Kidney epithelial cell (primary cell): ENCODE measurements at regions not wholly inside any gene's neighbourhood (a gene's known extent, or its start where the extent isn't known, plus 50 kb on each side); places are given as distances from the start of the nearest gene placed in this dataset.

Experiments
- DNase-seq: peaks from one replicate; pipeline ENCODE4 v3.0.0-alpha.2; 2010; ENCODE audit warnings: low read depth
- H3K27me3 ChIP-seq: 2 replicates; pipeline ENCODE4 v1.6.0; 2011; ENCODE audit warnings: low read length; ENCODE audit not compliant: control insufficient read depth, insufficient read depth
- H3K36me3 ChIP-seq: 2 replicates; pipeline ENCODE4 v1.5.1; 2011; ENCODE audit warnings: low read length; ENCODE audit not compliant: control insufficient read depth, insufficient read depth
- H3K4me3 ChIP-seq: 2 replicates; pipeline ENCODE4 v1.5.1; 2011; ENCODE audit warnings: low read depth, mild to moderate bottlenecking, control low read depth, low read length
- TF ChIP-seq, protein P1 (sequence below): IDR thresholded peaks from 2 replicates; pipeline ENCODE4 v1.5.1; 2011; ENCODE audit warnings: mild to moderate bottlenecking, moderate library complexity, low read length, control low read depth, inconsistent platforms; ENCODE audit not compliant: insufficient read depth, poor library complexity, severe bottlenecking

DNA sequence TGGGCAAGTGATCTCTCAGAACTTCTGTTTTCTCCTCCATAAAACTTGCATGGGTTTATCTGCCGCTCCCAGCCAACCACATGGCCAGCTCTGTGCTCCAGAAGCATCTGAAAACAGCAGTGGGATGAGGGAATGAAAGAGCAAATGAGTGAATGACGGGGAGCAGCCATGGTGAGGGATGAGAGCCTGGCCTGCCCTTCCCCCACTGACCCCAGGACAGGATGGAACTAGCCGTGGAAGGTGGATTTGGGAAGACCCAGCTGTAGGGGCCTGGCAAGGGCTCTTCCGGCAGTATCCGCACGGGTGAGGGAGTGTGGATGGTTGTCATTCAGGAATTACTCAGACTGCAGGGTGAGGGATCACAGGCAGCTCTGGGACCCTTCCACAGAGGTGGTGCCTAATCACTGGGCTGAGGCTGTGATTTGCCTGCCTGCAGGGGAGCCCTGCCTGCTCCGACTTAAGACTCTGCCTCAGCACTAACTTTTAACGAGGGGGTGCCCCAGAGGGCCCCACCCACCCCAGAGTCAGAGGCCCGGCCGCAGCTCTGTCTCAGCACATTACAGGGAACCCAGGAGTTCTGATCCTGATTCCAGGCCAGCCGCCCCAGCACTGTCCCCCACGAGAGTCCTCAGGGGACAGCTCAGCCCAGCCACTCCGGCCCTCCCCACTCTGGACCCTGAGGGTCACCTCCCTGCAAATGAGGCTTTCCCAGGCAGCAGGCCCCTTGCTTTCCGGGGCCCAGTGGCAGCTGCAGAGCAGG, 136.8 kb upstream of the C14orf180 start:
- TF ChIP-seq, protein P1, sequence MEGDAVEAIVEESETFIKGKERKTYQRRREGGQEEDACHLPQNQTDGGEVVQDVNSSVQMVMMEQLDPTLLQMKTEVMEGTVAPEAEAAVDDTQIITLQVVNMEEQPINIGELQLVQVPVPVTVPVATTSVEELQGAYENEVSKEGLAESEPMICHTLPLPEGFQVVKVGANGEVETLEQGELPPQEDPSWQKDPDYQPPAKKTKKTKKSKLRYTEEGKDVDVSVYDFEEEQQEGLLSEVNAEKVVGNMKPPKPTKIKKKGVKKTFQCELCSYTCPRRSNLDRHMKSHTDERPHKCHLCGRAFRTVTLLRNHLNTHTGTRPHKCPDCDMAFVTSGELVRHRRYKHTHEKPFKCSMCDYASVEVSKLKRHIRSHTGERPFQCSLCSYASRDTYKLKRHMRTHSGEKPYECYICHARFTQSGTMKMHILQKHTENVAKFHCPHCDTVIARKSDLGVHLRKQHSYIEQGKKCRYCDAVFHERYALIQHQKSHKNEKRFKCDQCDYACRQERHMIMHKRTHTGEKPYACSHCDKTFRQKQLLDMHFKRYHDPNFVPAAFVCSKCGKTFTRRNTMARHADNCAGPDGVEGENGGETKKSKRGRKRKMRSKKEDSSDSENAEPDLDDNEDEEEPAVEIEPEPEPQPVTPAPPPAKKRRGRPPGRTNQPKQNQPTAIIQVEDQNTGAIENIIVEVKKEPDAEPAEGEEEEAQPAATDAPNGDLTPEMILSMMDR = no peak
- Histone ChIP-seq H3K4me3 (no peak overlapping the region), H3K27me3 (no peaks in the 10 kb centered on the region), H3K36me3 (no peaks in the 10 kb centered on the region)
- DNase-seq = no peak

DNA sequence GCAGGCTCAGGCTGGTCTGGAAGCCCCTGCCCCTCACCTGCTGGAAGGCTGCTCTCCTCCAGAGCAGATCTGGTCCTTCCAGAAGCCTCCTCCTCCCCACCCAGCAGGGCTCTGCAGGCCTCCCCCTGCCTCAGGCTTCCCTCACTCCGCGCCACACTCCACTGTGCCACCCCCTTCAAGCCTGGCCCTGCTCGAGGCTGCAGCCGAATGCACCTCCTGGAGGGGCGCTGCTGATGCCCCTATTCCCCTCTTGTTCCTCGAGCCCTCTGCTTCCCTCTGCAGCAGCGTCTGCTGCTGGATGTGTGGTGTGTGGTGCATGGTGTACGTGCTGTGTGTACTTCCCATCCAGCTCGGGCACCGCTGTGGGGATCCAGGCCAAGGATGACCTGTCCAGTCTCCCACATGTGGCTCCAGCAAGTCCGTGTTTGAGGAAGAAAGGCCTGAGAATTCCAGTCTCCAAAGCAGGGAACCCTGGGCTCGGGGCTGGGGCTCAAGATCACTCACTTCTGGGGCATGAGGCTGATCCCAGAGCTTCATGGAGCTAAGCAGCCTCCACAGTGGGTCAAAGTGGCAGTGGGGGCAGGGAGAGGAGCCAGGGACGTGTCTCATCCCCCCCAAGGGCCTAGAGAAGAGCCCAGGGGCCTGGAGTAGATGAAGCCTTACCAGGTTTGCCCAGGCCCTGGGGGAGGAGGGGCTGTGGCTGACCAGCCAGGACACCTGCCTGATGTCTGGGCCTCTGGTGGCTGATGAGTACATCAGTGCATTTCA, 136.0 kb upstream of the C14orf180 start:
- Histone ChIP-seq H3K27me3 (no peaks in the 10 kb centered on the region), H3K36me3 (no peaks in the 10 kb centered on the region), H3K4me3 (no peak overlapping the region)
- no peak for DNase-seq
- TF ChIP-seq, protein P1 = no peak

DNA sequence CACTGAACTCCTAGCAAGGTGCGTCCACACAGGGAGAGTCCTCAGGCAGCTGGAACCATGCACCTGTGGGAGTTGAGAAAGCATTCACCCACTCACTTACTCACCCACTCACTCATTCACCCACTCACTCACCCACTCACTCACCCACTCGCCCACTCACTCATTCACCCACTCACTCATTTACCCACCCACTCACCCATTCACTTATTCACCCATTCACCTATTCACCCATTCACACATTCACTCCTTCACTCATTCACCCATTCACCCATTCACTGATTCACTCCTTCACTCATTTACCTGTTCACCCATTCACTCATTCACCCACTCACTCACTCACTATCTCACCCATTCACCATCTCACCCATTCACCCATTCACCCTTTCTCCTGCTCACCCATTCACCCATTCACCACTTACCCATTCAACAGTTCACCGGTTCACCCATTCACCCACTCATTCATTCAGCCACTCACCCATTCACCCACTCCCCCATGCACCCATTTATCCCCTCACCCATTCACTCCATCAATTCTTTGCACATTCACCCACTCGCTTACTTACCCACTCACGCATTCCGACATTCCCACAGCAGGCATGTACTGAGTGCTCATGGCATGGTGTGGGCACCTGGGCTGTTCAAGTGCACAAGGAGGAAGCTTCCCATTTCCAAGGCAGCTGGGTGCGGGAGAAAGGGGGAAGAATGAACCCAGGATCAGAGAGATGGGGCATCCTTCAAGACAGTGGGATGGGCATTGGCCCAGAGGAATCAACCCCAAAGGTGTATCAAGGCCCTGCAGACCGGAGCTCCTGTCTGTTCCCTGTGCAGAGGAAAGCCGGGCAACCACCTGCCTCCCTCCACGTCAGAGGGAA, 135.2 kb upstream of the C14orf180 start:
- TF ChIP-seq, protein P1 = no peak
- DNase-seq = no peak
- no peaks in the 10 kb centered on the region for H3K36me3 ChIP-seq

DNA sequence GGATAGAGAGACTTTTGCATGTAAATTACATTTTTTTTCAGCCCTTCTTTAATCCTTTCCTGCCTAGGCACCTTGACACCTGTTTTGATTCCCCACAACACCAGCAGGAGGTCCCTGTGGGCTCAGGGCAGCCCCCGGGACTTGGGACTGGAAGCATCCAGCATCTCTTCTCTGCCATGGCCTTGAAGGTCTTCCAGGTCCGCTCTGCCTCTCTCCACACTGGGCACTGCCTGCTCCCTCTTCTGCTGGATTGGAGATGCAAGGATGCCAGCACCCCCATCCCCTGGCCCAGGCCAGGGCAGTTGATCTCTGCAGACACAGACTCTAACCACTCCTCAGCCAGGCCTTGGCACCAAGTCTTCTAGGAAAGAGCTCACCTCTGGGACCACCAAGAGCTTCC, 134.5 kb upstream of the C14orf180 start:
- no peak for DNase-seq
- no peak overlapping the region for H3K4me3 ChIP-seq
- no peaks in the 10 kb centered on the region for H3K27me3 ChIP-seq
- TF ChIP-seq, protein P1 = no peak
- H3K36me3 ChIP-seq = no peaks in the 10 kb centered on the region

More for the DNA sequence above, 135.2 kb upstream of the C14orf180 start:
- Histone ChIP-seq H3K4me3 (no peak overlapping the region), H3K27me3 (no peaks in the 10 kb centered on the region)

DNA sequence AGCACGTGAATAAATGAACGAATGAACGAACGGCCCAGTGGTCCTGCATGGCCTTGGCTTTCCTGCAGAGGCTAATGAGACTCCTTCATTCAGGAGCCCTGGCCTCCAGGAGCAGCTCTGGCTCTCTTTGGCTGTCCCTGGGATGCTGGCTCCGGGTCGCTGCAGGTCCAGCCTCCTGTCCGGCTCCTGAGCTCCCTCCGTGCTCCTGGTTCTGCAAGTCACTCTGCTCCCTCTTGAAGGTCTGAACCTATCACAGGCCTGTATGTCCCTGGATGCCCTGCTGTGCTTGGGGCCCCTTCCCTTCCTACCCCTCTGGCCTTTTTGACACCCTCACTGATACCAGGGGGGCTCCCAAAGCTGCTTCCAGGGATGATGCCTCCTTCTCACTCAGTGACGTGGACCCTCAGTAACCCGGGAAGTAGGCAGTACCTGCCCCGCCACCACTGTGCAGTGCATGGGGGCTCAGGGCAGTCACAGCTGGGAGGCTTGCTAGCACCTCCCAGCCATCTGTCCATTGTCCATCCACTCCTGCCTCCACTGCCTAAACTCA, 133.7 kb upstream of the C14orf180 start:
- Histone ChIP-seq H3K27me3 (no peaks in the 10 kb centered on the region), H3K36me3 (no peaks in the 10 kb centered on the region), H3K4me3 (no peak overlapping the region)
- TF ChIP-seq, protein P1 = no peak
- no peak for DNase-seq
